PFSK-1 (cell line): ENCODE measurements at regions not wholly inside any gene's neighbourhood (a gene's known extent, or its start where the extent isn't known, plus 50 kb on each side); places are given as distances from the start of the nearest gene placed in this dataset.

Experiments
- POLR2AphosphoS5 ChIP-seq: IDR thresholded peaks from 2 replicates; pipeline ENCODE4 v1.6.1; 2012; ENCODE audit warnings: low read depth, mild to moderate bottlenecking, control low read depth, low read length, moderate library complexity
- REST ChIP-seq, 2 experiments: IDR thresholded peaks; 2 replicates each; pipeline versions ENCODE4 v1.6.1 to v1.8.0; 2011 to 2012; ENCODE audit warnings: low read depth in 2 of 2, low read length in 2 of 2, control low read depth in 1 of 2, inconsistent platforms in 1 of 2, mild to moderate bottlenecking in 1 of 2, moderate library complexity in 1 of 2; ENCODE audit not compliant: insufficient read depth in 1 of 2
- SIN3A ChIP-seq: IDR thresholded peaks from 2 replicates; pipeline ENCODE4 v1.6.1; 2012; ENCODE audit warnings: mild to moderate bottlenecking, low read length, moderate library complexity, borderline replicate concordance; ENCODE audit not compliant: insufficient read depth

- TF ChIP-seq POLR2AphosphoS5 (no peak), SIN3A (no peak), REST (IDR thresholded peaks at IDR 0.05; ENCODE audit: insufficient read depth in 1 of 2, low read depth in 2 of 2, low read length in 2 of 2) (no peak)
Measured at GRCh38 chr2:188102881-188103280, 188.8 kb upstream of the GULP1 start.
